Mesothelial cell of epicardium (in vitro differentiated cells): ENCODE measurements at regions not wholly inside any gene's neighbourhood (a gene's known extent, or its start where the extent isn't known, plus 50 kb on each side); places are given as distances from the start of the nearest gene placed in this dataset.

ENCODE experiments used
- DNase-seq, 2 experiments: peaks; one replicate each; pipeline ENCODE4 v3.0.0; 2021; ENCODE audit warnings: low spot score in 2 of 2; ENCODE audit not compliant: unreplicated experiment in 2 of 2
- H3K27ac Mint-ChIP-seq: 2 replicates; pipeline ENCODE4 v1.8.0; 2021; ENCODE audit warnings: mixed read lengths
- H3K27me3 Mint-ChIP-seq: 2 replicates; pipeline ENCODE4 v1.8.0; 2021; ENCODE audit warnings: low read depth, mixed read lengths
- H3K36me3 Mint-ChIP-seq: 2 replicates; pipeline ENCODE4 v1.8.0; 2021; ENCODE audit warnings: mixed read lengths
- H3K4me1 Mint-ChIP-seq: 2 replicates; pipeline ENCODE4 v1.8.0; 2021; ENCODE audit warnings: mixed read lengths
- H3K4me3 Mint-ChIP-seq: 2 replicates; pipeline ENCODE4 v1.8.0; 2021; ENCODE audit warnings: mild to moderate bottlenecking, moderate library complexity, mixed read lengths
- H3K9me3 Mint-ChIP-seq: 2 replicates; pipeline ENCODE4 v1.8.0; 2021; ENCODE audit warnings: mixed read lengths
- CTCF ChIP-seq: fragments of 200-600 bp; sonication (generic); IDR thresholded peaks from one replicate; pipeline ENCODE4 v1.5.0; 2021; ENCODE audit warnings: antibody characterized with exemption; ENCODE audit not compliant: unreplicated experiment

- Mint-ChIP-seq H3K4me3 (no peak overlapping the region), H3K4me1 (peaks cover 47% of the 10 kb centered on the region)
Measured at GRCh38 chr6:3506751-3507383, 50.0 kb upstream of the SLC22A23 start.

More at GRCh38 chr6:3506751-3507383, 50.0 kb upstream of the SLC22A23 start:
- no peak for TF ChIP-seq CTCF
- DNase-seq = no peak
- H3K27ac Mint-ChIP-seq = no peak overlapping the region
- H3K36me3 Mint-ChIP-seq = no peaks in the 10 kb centered on the region
- H3K9me3 Mint-ChIP-seq = no peaks in the 10 kb centered on the region
- H3K27me3 Mint-ChIP-seq = no peaks in the 10 kb centered on the region
